SH-SY5Y (cell line): ENCODE measurements at regions not wholly inside any gene's neighbourhood (a gene's known extent, or its start where the extent isn't known, plus 50 kb on each side); places are given as distances from the start of the nearest gene placed in this dataset.

Source experiments
- GATA2 ChIP-seq: IDR thresholded peaks from 2 replicates; pipeline ENCODE4 v1.6.1; 2011; ENCODE audit warnings: mild to moderate bottlenecking, low read depth, low read length
- GATA3 ChIP-seq: IDR thresholded peaks from 2 replicates; pipeline ENCODE4 v1.6.1; 2011; ENCODE audit warnings: low read depth, mild to moderate bottlenecking, low read length, moderate library complexity

DNA sequence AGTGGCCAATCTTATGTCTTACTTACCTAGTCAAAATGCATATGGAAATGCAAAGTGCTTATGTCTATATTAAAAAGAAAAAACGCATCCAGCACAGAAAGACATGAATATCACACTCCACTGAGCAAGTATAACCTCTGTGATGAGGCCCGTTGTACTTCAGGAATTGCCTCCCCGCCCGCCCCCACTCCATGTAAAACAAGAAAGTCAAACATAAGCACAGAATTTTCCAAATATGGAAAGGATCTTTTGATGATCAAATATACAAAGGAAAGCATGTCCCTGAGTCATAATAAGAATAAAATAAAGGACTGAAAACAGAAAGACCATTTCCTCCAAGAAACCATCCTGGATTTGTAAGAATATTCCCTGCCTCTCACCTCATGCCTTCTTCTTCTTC, 229.1 kb downstream of the BAMBI start:
- TF ChIP-seq GATA2 (no peak), GATA3 (no peak)
